Fibroblast of pulmonary artery (primary cell): ENCODE measurements at regions not wholly inside any gene's neighbourhood (a gene's known extent, or its start where the extent isn't known, plus 50 kb on each side); places are given as distances from the start of the nearest gene placed in this dataset.

ENCODE experiments used
- DNase-seq: peaks from one replicate; pipeline ENCODE4 v3.0.0-alpha.2; 2010; ENCODE audit warnings: low read depth
- H3K4me3 ChIP-seq: replicated peaks from 2 replicates; pipeline ENCODE4 v1.5.1; 2011; ENCODE audit warnings: low read depth, mild to moderate bottlenecking, control low read depth, low read length, moderate library complexity
- CTCF ChIP-seq: IDR thresholded peaks from 2 replicates; pipeline ENCODE4 v1.5.1; 2011; ENCODE audit warnings: mild to moderate bottlenecking, control low read depth, low read length, inconsistent platforms; ENCODE audit errors: missing control alignments

GRCh38 chr22:44585559-44586350, 87.7 kb upstream of the RTL6 start:
- no peak for TF ChIP-seq CTCF
- no peak for DNase-seq

DNA sequence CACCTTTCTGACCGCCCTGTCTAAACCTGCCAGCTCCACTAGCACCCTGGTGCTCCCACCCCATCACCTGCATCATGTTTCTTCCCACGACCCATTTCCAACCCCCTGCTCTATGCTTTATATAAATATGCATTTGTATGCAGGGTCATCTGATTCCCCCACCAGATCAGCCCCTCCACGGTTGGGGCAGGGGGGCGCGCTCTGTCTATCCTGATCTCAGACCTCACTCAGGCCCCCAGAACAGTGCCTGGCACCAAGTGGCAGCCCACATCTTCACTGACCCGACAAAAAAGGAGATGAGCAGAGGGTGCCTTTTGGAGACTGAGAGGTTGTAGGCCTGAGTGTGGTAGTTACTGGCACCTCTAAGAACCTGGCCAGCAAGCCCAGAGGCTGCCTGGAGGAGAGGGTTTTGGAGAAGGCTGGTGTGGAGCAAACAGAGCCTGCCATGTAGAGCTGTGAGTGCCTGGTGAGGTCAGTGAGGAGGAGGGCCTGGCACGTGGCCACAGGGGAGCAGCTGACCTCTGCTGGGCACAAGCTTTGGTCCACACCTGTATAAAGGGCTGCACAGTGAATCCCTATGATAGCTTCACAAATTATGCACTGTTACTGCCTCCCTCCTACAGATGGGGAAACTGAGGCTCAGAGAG, 86.3 kb upstream of the RTL6 start:
- H3K4me3 ChIP-seq, result no peak overlapping the region
- no peak for TF ChIP-seq CTCF
- no peak for DNase-seq

More at GRCh38 chr22:44585559-44586350, 87.7 kb upstream of the RTL6 start:
- H3K4me3 ChIP-seq, result no peak overlapping the region

- no peak for DNase-seq
- H3K4me3 ChIP-seq, result no peak overlapping the region
- no peak for TF ChIP-seq CTCF
Observed at GRCh38 chr22:44583854-44584253, 85.8 kb upstream of the RTL6 start.

DNA sequence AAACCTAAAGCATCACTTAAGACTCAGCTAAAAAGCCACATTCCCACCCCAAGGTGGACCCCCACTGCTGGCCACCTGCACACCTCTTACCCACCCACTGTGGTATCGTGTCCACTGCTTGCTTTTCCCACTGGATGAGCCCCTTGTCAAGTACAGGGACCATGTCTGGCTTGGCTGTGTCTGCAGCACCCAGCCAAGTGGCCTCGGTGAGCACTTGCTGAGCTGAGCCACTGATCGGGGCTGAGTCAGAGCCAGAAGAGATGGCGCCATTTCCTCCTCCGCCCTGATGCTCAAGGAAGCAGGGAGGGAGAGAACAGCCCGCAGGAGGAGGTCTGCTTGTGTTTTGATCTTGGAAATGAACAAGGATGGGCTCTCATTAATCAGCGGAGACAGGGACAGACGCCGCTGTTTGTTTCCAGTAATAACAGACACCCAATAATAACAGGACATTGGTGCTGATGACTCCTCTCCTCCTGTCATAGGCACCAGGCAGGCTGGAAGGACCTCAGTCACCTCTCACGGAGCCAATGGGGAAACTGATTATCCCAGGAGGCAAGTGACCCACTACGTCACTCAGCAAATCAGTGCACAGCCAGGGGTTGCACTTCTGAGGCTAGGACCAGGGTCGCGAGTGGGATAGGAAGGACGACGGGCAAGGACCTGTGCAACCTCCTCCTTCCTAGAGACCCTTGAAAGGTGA, 85.2 kb upstream of the RTL6 start:
- DNase-seq, result peak; percentile 41
- no peak for TF ChIP-seq CTCF
- no peak overlapping the region for H3K4me3 ChIP-seq

GRCh38 chr22:44582016-44582415, 84.0 kb upstream of the RTL6 start:
- H3K4me3 ChIP-seq, result no peak overlapping the region
- no peak for TF ChIP-seq CTCF
- no peak for DNase-seq

DNA sequence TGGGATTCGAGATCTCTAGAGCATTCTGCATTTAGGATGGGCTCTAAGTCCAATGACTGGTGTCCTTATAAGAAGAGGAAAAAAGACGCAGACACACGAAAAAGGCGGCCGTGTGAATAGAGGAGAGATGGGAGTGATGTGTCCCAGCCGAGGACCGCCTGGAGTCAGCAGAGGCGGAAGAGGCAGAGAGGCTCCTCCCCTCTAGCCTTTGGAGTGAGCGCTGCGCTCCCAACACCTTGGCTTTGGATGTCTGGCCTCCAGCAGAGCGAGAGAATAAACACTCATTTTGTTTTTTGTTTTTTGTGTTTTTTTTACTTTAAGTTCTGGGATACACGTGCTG, 83.0 kb upstream of the RTL6 start:
- H3K4me3 ChIP-seq, result no peak overlapping the region
- DNase-seq, result no peak
- TF ChIP-seq CTCF, result no peak
